SU-DHL-6 (cell line): ENCODE measurements at regions not wholly inside any gene's neighbourhood (a gene's known extent, or its start where the extent isn't known, plus 50 kb on each side); places are given as distances from the start of the nearest gene placed in this dataset.

Source experiments
- H2AFZ ChIP-seq: fragments of 200-600 bp; sonication (generic); 2 replicates; pipeline ENCODE4 v1.6.1; 2014; ENCODE audit warnings: low read depth, mild to moderate bottlenecking, moderate library complexity, mixed read lengths, antibody characterized with exemption, low read length; ENCODE audit not compliant: severe bottlenecking
- H3F3A ChIP-seq: fragments of 200-600 bp; shearing (Covaris generic); 2 replicates; pipeline ENCODE4 v1.6.0; 2016; ENCODE audit warnings: antibody characterized with exemption, mild to moderate bottlenecking; ENCODE audit not compliant: insufficient read depth
- H3K27ac ChIP-seq: fragments of 200-600 bp; sonication (generic); 2 replicates; pipeline ENCODE4 v1.5.1; 2016; ENCODE audit warnings: low read depth, mild to moderate bottlenecking, low read length, moderate library complexity, mixed read lengths
- H3K27me3 ChIP-seq: fragments of 200-600 bp; sonication (generic), shearing (Covaris generic); 2 replicates; pipeline ENCODE4 v1.6.0; 2014; ENCODE audit warnings: mild to moderate bottlenecking, low read length
- H3K36me3 ChIP-seq: fragments of 200-600 bp; sonication (generic); 2 replicates; pipeline ENCODE4 v1.6.1; 2014; ENCODE audit warnings: mild to moderate bottlenecking, low read length, mixed read lengths
- H3K4me2 ChIP-seq: fragments of 300-600, 200-600 bp; shearing (Covaris generic), sonication (generic); 2 replicates; pipeline ENCODE4 v1.6.0; 2014; ENCODE audit warnings: low read length, low read depth, mild to moderate bottlenecking; ENCODE audit not compliant: poor library complexity, severe bottlenecking
- H3K4me3 ChIP-seq: fragments of 200-600 bp; sonication (generic); 2 replicates; pipeline ENCODE4 v1.5.1; 2014; ENCODE audit warnings: antibody characterized with exemption, low read length, mild to moderate bottlenecking, mixed read lengths; ENCODE audit not compliant: insufficient read depth, poor library complexity, severe bottlenecking
- H3K79me2 ChIP-seq: fragments of 200-600 bp; sonication (generic); 2 replicates; pipeline ENCODE4 v1.6.1; 2014; ENCODE audit warnings: mild to moderate bottlenecking, low read length, moderate library complexity; ENCODE audit not compliant: insufficient read depth
- H3K9ac ChIP-seq: fragments of 200-600 bp; sonication (generic); 2 replicates; pipeline ENCODE4 v1.7.0; 2014; ENCODE audit warnings: mild to moderate bottlenecking, low read length
- H3K9me2 ChIP-seq: fragments of 200-600 bp; sonication (generic); replicated peaks from 2 replicates; pipeline ENCODE4 v1.6.1; 2014; ENCODE audit warnings: low read length; ENCODE audit not compliant: insufficient read depth
- H3K9me3 ChIP-seq: fragments of 200-600 bp; sonication (generic); 2 replicates; pipeline ENCODE4 v1.6.1; 2014; ENCODE audit warnings: low read length, mixed read lengths; ENCODE audit not compliant: insufficient read depth
- H4K20me1 ChIP-seq: fragments of 200-600 bp; sonication (generic); 2 replicates; pipeline ENCODE4 v1.6.1; 2014; ENCODE audit warnings: low read depth, mild to moderate bottlenecking, antibody characterized with exemption, low read length, moderate library complexity, mixed read lengths
- EZH2phosphoT487 ChIP-seq: fragments of 200-600 bp; sonication (generic), shearing (Covaris generic); conservative IDR thresholded peaks from 2 replicates; pipeline ENCODE4 v1.6.1; 2018; ENCODE audit warnings: mild to moderate bottlenecking, antibody characterized with exemption, low read length, moderate library complexity, mixed read lengths
- TF ChIP-seq, protein P1 (sequence below): fragments of 200-600 bp; sonication (generic); IDR thresholded peaks from one replicate; pipeline ENCODE4 v1.5.1; 2017; ENCODE audit warnings: antibody characterized with exemption, mild to moderate bottlenecking, low read length, moderate library complexity; ENCODE audit not compliant: insufficient read depth, poor library complexity, severe bottlenecking

DNA sequence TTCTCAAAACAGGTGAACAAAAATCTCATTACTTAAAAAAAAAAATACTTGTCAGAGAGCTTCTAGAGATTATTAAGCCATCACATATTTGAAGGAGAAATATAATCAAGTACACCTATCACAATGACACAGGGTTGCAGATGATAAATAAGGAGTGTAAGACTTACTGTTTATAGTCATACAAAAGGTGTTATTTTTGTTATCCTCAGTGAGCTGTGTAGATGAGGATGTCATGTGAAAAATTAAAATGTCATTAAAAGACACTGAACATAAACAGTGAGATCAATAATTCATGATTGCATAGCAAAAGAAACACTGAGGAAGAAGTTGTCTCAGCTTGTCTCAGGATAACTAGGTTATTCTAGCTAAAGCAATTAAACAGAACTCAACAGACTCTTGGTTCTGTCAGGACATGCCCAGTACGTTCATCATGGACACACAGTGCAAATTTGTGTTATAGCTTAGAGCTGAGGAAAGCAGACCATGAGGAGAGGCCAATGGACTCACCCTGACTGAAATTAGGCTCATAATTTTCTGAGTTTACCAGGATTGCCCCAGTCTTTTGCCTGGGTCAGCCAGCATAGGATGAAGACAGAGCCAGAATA, 1162.6 kb upstream of the C9orf72 start:
- Histone ChIP-seq H4K20me1 (0 out of 2 replicates have a peak, but pooled peaks cover 2% of the 10 kb centered on the region), H3K9me3 (no peaks in the 10 kb centered on the region), H3K4me2 (no peak overlapping the region), H3K27me3 (no peaks in the 10 kb centered on the region), H3F3A (no peaks in the 10 kb centered on the region), H3K9ac (no peak overlapping the region), H3K27ac (no peak overlapping the region), H3K4me3 (no peak overlapping the region), H3K79me2 (no peaks in the 10 kb centered on the region), H3K36me3 (no peaks in the 10 kb centered on the region), H3K9me2 (no peaks in the 10 kb centered on the region), H2AFZ (no peak overlapping the region)
- TF ChIP-seq EZH2phosphoT487, result no peak
- TF ChIP-seq, protein P1, sequence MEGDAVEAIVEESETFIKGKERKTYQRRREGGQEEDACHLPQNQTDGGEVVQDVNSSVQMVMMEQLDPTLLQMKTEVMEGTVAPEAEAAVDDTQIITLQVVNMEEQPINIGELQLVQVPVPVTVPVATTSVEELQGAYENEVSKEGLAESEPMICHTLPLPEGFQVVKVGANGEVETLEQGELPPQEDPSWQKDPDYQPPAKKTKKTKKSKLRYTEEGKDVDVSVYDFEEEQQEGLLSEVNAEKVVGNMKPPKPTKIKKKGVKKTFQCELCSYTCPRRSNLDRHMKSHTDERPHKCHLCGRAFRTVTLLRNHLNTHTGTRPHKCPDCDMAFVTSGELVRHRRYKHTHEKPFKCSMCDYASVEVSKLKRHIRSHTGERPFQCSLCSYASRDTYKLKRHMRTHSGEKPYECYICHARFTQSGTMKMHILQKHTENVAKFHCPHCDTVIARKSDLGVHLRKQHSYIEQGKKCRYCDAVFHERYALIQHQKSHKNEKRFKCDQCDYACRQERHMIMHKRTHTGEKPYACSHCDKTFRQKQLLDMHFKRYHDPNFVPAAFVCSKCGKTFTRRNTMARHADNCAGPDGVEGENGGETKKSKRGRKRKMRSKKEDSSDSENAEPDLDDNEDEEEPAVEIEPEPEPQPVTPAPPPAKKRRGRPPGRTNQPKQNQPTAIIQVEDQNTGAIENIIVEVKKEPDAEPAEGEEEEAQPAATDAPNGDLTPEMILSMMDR, result no peak

DNA sequence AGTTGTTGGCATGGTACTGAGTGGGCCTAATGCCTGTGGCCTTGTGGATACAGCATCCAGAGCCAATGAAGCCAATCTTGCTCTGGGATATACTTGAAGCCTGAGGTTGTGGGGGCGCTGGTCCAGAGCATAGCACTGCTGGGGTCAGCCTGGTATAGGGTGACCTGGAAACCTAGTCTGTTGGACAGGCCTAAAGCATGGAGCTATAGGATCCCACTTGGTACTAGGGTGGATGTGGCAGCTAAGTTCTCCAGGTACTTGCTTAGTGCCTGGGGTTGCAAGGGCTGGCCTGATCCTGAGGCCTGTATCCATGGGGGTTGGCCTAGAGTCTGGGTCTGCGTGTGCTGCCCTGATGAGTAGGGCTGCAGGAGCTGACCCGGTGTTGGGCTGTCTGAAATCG, 1168.2 kb upstream of the C9orf72 start:
- Histone ChIP-seq H3F3A (no peaks in the 10 kb centered on the region), H3K27ac (no peak overlapping the region), H3K79me2 (no peaks in the 10 kb centered on the region), H3K27me3 (no peaks in the 10 kb centered on the region), H3K4me2 (no peak overlapping the region), H3K9me2 (no peaks in the 10 kb centered on the region), H3K4me3 (no peak overlapping the region), H3K9ac (no peak overlapping the region), H2AFZ (no peak overlapping the region), H3K36me3 (no peaks in the 10 kb centered on the region), H3K9me3 (no peaks in the 10 kb centered on the region), H4K20me1 (no peaks in the 10 kb centered on the region)
- TF ChIP-seq EZH2phosphoT487, result no peak
- TF ChIP-seq, protein P1, result no peak

DNA sequence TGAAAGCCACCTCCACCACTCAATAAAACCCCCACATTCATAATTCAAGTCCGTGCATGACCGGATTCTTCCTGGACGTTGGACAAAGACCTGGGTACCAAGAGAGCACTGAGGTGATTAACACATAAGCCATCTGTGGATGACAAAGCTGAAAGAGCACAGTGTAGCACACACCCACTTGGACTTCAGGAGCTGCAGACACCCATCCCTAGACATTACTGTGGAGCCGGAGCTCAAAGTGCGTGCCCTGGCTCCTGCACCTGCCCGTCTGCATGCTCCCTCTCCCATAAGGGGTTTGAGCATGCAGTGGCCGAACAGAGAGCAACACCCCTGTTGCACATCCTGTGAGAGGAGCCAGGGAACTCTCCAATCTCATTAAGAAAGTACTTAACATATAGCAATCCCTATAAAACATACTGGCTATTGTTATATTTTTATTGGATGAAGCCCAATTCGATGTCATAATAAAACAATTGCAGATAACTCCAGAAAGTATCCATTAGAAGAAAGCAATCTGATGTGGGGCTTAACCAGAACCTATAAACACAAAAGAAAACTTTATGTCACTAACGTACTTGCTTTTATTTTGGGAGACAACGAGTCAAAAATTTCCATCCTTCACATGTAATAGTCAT, 1174.2 kb upstream of the C9orf72 start:
- no peaks in the 10 kb centered on the region for H3K36me3 ChIP-seq
- TF ChIP-seq, protein P1, result no peak
- no peak for TF ChIP-seq EZH2phosphoT487
- no peak overlapping the region for H3K4me2 ChIP-seq
- no peak overlapping the region for H3K9ac ChIP-seq
- no peak overlapping the region for H3K27ac ChIP-seq
- no peaks in the 10 kb centered on the region for H4K20me1 ChIP-seq
- H3F3A ChIP-seq, result no peaks in the 10 kb centered on the region
- H3K9me3 ChIP-seq, result no peaks in the 10 kb centered on the region
- H3K9me2 ChIP-seq, result no peaks in the 10 kb centered on the region
- H3K4me3 ChIP-seq, result no peak overlapping the region
- no peak overlapping the region for H2AFZ ChIP-seq
- no peaks in the 10 kb centered on the region for H3K79me2 ChIP-seq
- no peaks in the 10 kb centered on the region for H3K27me3 ChIP-seq
